ENCODE measurements at regions not wholly inside any gene's neighbourhood (a gene's known extent, or its start where the extent isn't known, plus 50 kb on each side); places are given as distances from the start of the nearest gene placed in this dataset.
"Not testable (repeated sequence)": the region's sequence is repeated elsewhere in the genome, so short reads cannot be mapped to it uniquely, and the experiment has no call there.

DNA sequence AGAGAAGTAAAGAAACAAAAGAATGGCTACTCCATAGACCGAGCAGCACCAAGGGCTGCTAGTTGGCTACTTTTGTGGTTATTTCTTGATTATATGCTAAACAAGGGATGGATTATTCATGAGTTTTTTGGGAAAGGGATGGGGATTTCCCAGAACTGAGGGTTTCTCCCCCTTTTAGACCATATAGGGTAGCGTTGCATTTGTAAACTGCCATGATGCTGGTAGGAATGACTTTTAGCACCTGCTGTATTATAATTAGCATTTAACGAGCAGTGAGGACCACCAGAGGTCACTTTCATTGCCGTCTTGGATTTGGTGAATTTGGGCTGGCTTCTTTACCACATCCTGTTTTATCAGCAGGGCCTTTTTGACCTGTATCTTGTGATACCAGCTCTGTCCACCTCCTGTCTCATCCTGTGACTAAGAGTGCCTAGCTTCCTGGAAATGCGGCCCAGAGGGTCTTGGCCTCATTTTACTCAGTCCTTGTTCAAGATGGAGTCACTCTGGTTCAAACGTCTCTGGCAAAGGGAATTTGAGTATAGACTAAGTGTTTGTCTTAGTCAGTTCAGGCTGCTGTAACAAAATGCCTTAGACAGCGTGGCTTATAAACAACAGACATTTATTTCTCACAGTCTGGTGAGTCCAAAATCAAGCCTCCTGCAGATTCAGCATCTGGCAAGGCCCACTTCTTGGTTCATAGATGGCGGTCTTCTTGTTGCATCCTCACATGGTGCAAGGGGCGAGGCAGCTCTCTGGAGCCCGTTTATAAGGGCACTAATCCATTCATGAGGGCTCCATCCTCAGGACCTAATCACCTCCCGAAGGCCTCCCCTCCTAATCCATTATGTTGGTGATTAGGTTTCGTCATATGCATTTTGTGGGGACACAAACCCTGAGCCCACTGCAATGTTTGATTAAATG lies 348.3 kb upstream of the SFSWAP start:
- DNase-seq, result no peak
- ATAC-seq, result no peak
- intact Hi-C loops (cut with micrococcal nuclease), result no loop called here

DNA sequence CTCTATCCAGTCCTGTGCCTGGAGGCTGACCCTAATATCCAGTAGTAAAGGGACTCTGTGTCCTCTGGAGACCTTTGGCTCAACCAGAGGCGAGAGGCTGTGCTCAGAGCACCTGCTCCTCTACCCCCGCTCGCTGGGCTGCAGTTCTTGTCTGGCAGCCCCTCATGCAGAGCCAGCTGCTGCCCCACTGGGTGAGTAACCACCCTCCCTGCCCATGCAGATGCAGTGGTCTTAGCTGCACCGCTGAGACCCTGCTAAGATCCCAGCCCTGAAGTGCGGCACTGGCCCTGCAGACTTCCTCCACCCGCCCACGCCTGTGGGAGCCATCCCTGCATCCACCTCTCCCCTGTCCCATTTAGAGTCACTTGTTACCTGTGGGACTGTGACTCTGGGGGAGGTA lies 347.5 kb upstream of the SFSWAP start:
- intact Hi-C loops (cut with micrococcal nuclease), result no loop called here
- ATAC-seq, result no peak
- no peak for DNase-seq

GRCh38 chr12:131363841-131364495 lies 346.9 kb upstream of the SFSWAP start:
- intact Hi-C loops (cut with micrococcal nuclease), result no loop called here
- ATAC-seq, result no peak
- no peak for DNase-seq

GRCh38 chr12:131364903-131365820 lies 345.7 kb upstream of the SFSWAP start:
- no peak for ATAC-seq
- no peak for DNase-seq
- intact Hi-C loops (cut with micrococcal nuclease), result no loop called here

DNA sequence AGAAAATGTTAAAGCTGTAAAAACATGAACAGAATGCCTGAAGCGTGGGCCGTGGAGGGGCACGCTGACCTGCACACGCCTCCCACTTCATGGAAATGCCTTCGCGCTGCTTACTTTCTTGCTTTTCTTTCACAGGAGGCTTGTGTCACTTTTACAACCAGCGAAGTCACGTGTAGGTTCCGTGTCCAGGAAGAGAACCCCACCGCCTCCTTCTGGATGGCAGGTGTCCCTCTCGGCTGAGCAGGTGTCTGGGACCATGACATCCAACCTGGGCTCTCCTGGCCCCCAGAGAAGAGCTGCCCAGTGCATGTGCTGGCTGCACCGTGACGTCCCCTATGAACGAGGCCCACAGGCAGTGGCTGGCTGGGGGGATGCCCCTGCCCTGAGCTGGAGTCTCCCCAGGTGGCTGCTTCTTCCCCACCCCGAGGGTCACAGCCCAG lies 345.0 kb upstream of the SFSWAP start:
- ATAC-seq, result no peak
- intact Hi-C loops (cut with micrococcal nuclease), result no loop called here
- DNase-seq, result no peak

GRCh38 chr12:131366261-131366871 lies 344.5 kb upstream of the SFSWAP start:
- no peak for ATAC-seq
- no peak for DNase-seq
- intact Hi-C loops (cut with micrococcal nuclease), result no loop called here

- not testable (repeated sequence) for ATAC-seq
These were observed 343.6 kb upstream of the SFSWAP start for GRCh38 chr12:131367067-131367982.

DNA sequence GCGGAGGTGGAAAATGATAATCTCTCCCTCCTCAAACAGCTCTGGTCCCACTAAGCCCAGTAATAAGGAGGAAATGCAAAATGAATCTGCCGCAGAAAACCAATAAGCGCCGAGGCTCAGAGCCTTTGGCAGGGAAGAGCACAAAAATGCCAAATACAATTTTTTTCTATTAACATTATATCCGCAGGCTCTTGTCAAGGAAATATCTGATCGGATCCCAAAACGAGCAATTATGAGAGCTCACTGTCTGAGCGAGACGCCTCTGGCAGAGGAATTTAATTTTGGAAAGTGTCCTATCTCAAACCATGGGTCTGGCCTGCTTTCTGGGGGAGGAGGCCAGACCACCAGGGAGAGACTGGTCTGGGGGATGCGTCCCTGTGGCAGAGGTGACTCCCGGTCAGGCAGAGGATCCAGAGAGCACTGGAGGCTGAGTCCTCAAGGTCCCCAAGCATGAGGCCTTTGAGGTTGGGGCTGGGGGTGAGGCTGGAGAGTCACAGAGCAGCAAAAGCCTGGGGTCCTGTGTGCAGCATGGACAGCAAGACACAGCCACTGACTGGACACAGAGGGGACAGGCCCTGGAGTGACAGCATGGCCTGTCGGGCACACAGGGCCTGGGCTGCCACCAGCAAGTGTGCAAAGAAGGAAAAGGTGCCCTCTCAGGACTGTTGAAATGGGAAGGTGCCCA lies 342.8 kb upstream of the SFSWAP start:
- ATAC-seq (no peak), DNase-seq (no peak)
- intact Hi-C loops (cut with micrococcal nuclease), result no loop called here

More at GRCh38 chr12:131367067-131367982, 343.6 kb upstream of the SFSWAP start:
- DNase-seq; intact Hi-C loops (cut with micrococcal nuclease): not testable (repeated sequence)

DNA sequence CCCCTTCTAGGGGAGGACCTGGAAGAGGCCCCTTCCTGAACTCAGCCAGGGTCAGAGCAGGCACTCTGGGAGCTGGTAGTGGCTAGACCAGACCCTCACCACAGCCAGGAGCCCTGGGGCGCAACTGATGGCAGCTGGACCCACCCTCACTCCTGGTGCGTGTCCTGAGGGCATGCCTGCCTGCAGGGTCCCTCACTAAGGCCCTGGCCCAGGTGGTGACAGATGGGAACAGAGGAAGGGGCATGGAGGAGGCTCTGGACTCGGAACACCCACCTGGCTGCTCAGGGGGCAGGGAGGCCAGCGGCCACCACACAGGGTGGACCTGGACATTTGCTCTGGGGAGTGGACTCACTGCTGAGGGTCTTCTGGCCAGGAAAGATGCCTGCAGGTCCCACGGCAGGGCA lies 342.2 kb upstream of the SFSWAP start:
- DNase-seq (no peak), ATAC-seq (no peak)
- intact Hi-C loops (cut with micrococcal nuclease), result no loop called here

- intact Hi-C loops (cut with micrococcal nuclease), result no loop called here
- ATAC-seq, result no peak
- no peak for DNase-seq
These were observed 341.6 kb upstream of the SFSWAP start for GRCh38 chr12:131369094-131369845.

DNA sequence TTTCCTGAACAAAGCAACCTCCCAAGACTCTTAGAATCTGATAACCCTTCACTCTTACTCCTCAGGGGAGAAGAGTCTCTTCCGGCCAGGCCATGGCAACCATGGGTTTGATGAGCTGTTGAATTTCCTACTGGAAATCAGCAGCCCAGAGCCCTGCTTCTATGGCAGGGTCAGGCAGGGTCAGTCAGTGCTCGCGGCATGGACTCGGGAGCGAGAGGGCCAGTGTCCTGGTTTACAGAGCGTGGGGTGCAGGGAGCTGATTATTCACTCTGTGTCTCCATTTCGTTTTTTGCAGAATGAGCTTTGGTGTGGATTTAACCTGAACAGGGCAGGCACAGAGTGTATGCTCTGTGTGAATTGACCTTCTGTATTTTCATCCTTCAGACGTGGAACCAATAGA lies 340.6 kb upstream of the SFSWAP start:
- intact Hi-C loops (cut with micrococcal nuclease), result no loop called here
- ATAC-seq, result no peak
- no peak for DNase-seq

GRCh38 chr12:131370791-131371347 lies 340.0 kb upstream of the SFSWAP start:
- DNase-seq, result no peak
- ATAC-seq, result no peak
- intact Hi-C loops (cut with micrococcal nuclease), result no loop called here

- no peak for ATAC-seq
These were observed 339.3 kb upstream of the SFSWAP start for GRCh38 chr12:131371401-131372170.

DNA sequence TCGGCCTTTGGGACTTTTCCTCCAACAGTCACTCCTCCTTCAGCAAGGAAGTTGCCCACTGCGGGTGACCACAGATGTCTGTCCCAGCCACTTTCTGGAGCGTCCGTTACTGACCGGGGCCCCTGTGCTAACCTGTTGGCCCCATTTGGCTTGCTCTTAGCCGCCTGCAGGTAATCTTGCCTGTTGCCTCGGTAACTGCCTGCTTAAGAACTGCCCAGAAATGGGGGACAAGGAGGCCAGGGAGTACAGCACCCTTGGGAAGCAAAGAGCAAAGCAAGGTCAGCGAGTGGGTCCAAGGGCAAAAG lies 338.8 kb upstream of the SFSWAP start:
- no peak for DNase-seq

More at GRCh38 chr12:131371401-131372170, 339.3 kb upstream of the SFSWAP start:
- no peak for DNase-seq
- intact Hi-C loops (cut with micrococcal nuclease), result no loop called here

DNA sequence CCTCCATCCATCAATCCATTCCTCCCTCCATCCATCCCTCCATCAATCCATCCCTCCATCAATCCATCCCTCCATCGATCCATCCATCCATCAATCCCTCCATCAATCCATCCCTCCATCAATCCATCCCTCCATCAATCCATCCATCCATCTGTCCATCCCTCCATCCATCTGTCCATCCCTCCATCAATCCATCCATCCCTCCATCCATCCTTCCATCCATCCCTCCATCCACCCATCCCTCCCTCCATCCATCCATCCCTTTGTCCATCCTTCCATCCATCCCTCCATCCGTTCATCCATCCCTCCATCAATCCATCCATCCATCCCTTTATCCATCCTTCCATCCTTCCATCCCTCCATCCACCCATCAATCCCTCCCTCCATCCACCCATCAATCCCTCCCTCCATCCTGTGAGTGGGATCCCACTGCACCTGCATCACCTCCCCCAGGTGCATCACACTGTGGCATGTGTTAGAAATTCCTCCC lies 338.1 kb upstream of the SFSWAP start:
- intact Hi-C loops (cut with micrococcal nuclease), result no loop called here
- no peak for ATAC-seq
- no peak for DNase-seq

More for the DNA sequence above, 338.8 kb upstream of the SFSWAP start:
- no peak for ATAC-seq
- intact Hi-C loops (cut with micrococcal nuclease), result no loop called here

Measured in left ventricle myocardium superior (tissue), 1 donor.